Astrocyte (in vitro differentiated cells and primary cell): ENCODE measurements at regions not wholly inside any gene's neighbourhood (a gene's known extent, or its start where the extent isn't known, plus 50 kb on each side); places are given as distances from the start of the nearest gene placed in this dataset.

Source experiments
- DNase-seq: peaks from one replicate; pipeline ENCODE4 v3.0.0-alpha.2; 2010; ENCODE audit warnings: low read depth
- FAIRE-seq: peaks from 2 replicates; lab custom pipeline; 2011; peaks lifted over from hg19 to GRCh38; lab: Jason Lieb, UNC
- H2AFZ ChIP-seq: 2 replicates; pipeline ENCODE4 v1.6.0; 2012; ENCODE audit warnings: low read depth, low read length, inconsistent platforms
- H3K27ac ChIP-seq: 2 replicates; pipeline ENCODE4 v1.5.1; 2011; ENCODE audit warnings: low read depth, low read length, inconsistent platforms
- H3K27me3 ChIP-seq: 2 replicates; pipeline ENCODE4 v1.6.0; 2011; ENCODE audit warnings: low read length, inconsistent platforms; ENCODE audit not compliant: insufficient read depth
- H3K36me3 ChIP-seq: 2 replicates; pipeline ENCODE4 v1.5.1; 2011; ENCODE audit warnings: low read length, inconsistent platforms; ENCODE audit not compliant: insufficient read depth
- H3K4me1 ChIP-seq: 2 replicates; pipeline ENCODE4 v1.5.1; 2011; ENCODE audit warnings: low read length, inconsistent platforms; ENCODE audit not compliant: insufficient read depth
- H3K4me2 ChIP-seq: 2 replicates; pipeline ENCODE4 v1.6.0; 2012; ENCODE audit warnings: low read length, inconsistent platforms
- H3K4me3 ChIP-seq: 2 replicates; pipeline ENCODE4 v1.5.1; 2011; ENCODE audit warnings: low read depth, mild to moderate bottlenecking, low read length, inconsistent platforms; ENCODE audit not compliant: insufficient read depth
- H3K79me2 ChIP-seq: 2 replicates; pipeline ENCODE4 v1.6.0; 2012; ENCODE audit warnings: mild to moderate bottlenecking, low read length, inconsistent platforms; ENCODE audit not compliant: insufficient read depth
- H3K9ac ChIP-seq: 2 replicates; pipeline ENCODE4 v1.6.0; 2012; ENCODE audit warnings: mild to moderate bottlenecking, low read length, inconsistent platforms
- H3K9me3 ChIP-seq: 2 replicates; pipeline ENCODE4 v1.5.1; 2012; ENCODE audit warnings: low read depth, mild to moderate bottlenecking, low read length, inconsistent platforms; ENCODE audit not compliant: insufficient read depth
- H4K20me1 ChIP-seq: 2 replicates; pipeline ENCODE4 v1.6.0; 2012; ENCODE audit warnings: low read length, inconsistent platforms; ENCODE audit not compliant: insufficient read depth
- H3K27ac Mint-ChIP-seq: one replicate; pipeline ENCODE4 v1.8.0; 2021; ENCODE audit warnings: mild to moderate bottlenecking, mixed read lengths; ENCODE audit not compliant: unreplicated experiment
- H3K27me3 Mint-ChIP-seq: one replicate; pipeline ENCODE4 v1.8.0; 2021; ENCODE audit warnings: low read depth, mixed read lengths; ENCODE audit not compliant: unreplicated experiment
- H3K36me3 Mint-ChIP-seq: one replicate; pipeline ENCODE4 v1.8.0; 2021; ENCODE audit warnings: low read depth, mixed read lengths; ENCODE audit not compliant: unreplicated experiment
- H3K4me1 Mint-ChIP-seq: one replicate; pipeline ENCODE4 v1.8.0; 2021; ENCODE audit warnings: low read depth, mixed read lengths; ENCODE audit not compliant: unreplicated experiment
- H3K4me3 Mint-ChIP-seq: one replicate; pipeline ENCODE4 v1.8.0; 2021; ENCODE audit warnings: mild to moderate bottlenecking, moderate library complexity, mixed read lengths; ENCODE audit not compliant: unreplicated experiment
- H3K9me3 Mint-ChIP-seq: one replicate; pipeline ENCODE4 v1.8.0; 2021; ENCODE audit warnings: mild to moderate bottlenecking, mixed read lengths; ENCODE audit not compliant: unreplicated experiment
- EZH2 ChIP-seq: IDR thresholded peaks from 2 replicates; pipeline ENCODE4 v1.6.1; 2012; ENCODE audit warnings: mild to moderate bottlenecking, low read length, inconsistent platforms; ENCODE audit not compliant: insufficient read depth
- TF ChIP-seq, protein P1 (sequence below): IDR thresholded peaks from 2 replicates; pipeline ENCODE4 v1.5.1; 2011; ENCODE audit warnings: low read depth, mild to moderate bottlenecking, inconsistent platforms, low read length, moderate library complexity; ENCODE audit not compliant: insufficient read depth

DNA sequence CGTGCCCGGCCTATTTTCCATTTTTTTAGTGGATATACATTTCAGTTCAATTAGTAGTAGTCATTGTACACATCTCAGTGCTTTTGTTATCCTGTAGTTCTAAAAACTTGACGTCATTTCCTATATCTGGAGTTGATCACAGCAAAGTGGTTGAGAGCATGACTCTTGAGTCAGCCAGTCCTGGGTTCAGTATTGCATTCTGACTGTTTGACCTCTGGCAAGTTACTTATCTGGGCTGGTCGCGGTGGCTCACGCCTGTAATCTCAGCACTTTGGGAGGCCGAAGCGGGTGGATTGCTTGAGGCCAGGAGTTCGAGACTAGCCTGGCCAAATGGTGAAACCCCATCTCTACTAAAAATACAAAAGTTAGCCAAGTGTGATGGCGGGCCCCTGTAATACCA lies 50.4 kb upstream of the PPM1B start:
- H3K4me1 ChIP-seq, result peaks cover 8% of the 10 kb centered on the region

More for the DNA sequence above, 50.4 kb upstream of the PPM1B start:
- Histone ChIP-seq H3K79me2 (no peaks in the 10 kb centered on the region), H4K20me1 (no peaks in the 10 kb centered on the region), H3K27me3 (no peaks in the 10 kb centered on the region), H3K4me3 (no peak overlapping the region), H3K4me2 (no peak overlapping the region), H3K9me3 (no peaks in the 10 kb centered on the region), H3K36me3 (no peaks in the 10 kb centered on the region), H2AFZ (no peak overlapping the region), H3K9ac (no peak overlapping the region), H3K27ac (no peak overlapping the region)
- Mint-ChIP-seq H3K9me3 (no peaks in the 10 kb centered on the region), H3K4me3 (no peak overlapping the region), H3K27ac (no peak overlapping the region), H3K36me3 (no peaks in the 10 kb centered on the region), H3K4me1 (peaks cover 10% of the 10 kb centered on the region), H3K27me3 (peaks cover 6% of the 10 kb centered on the region)
- no peak for TF ChIP-seq EZH2
- TF ChIP-seq, protein P1, sequence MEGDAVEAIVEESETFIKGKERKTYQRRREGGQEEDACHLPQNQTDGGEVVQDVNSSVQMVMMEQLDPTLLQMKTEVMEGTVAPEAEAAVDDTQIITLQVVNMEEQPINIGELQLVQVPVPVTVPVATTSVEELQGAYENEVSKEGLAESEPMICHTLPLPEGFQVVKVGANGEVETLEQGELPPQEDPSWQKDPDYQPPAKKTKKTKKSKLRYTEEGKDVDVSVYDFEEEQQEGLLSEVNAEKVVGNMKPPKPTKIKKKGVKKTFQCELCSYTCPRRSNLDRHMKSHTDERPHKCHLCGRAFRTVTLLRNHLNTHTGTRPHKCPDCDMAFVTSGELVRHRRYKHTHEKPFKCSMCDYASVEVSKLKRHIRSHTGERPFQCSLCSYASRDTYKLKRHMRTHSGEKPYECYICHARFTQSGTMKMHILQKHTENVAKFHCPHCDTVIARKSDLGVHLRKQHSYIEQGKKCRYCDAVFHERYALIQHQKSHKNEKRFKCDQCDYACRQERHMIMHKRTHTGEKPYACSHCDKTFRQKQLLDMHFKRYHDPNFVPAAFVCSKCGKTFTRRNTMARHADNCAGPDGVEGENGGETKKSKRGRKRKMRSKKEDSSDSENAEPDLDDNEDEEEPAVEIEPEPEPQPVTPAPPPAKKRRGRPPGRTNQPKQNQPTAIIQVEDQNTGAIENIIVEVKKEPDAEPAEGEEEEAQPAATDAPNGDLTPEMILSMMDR, result no peak
- FAIRE-seq, result no peak
- DNase-seq, result peak; percentile 53
